ENCODE measurements at regions not wholly inside any gene's neighbourhood (a gene's known extent, or its start where the extent isn't known, plus 50 kb on each side); places are given as distances from the start of the nearest gene placed in this dataset.

GRCh38 chr3:193970773-193971206, 165.2 kb upstream of the HES1 start:
- DNase-seq = no peak

DNA sequence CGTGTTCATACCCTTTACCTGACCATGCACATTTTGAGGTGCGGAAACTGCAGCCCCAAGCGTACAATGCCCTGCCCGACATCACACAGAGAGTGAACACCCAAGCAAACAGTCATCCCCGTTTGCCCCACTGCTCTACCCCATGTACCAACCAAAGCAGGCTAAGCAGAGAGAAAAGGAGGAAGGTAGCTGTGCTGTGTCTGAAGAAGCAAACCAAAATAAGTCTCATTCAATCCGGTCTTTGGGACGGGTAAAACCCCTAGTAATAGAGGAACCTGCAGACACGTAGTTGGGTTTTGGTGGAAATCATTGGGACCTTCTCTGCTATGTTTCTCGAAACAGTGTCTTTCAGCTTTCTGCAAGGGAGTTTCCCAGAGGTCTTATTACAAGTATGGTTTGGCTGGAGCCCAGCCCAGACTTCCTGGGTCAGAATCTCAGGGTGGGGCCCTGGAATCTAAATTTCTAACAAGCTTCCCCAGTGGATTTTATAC, 164.6 kb upstream of the HES1 start:
- DNase-seq = no peak

GRCh38 chr3:193971966-193972365, 164.0 kb upstream of the HES1 start:
- DNase-seq = no peak

GRCh38 chr3:193972832-193973231, 163.1 kb upstream of the HES1 start:
- no peak for DNase-seq

GRCh38 chr3:193974191-193974652, 161.7 kb upstream of the HES1 start:
- no peak for DNase-seq

DNA sequence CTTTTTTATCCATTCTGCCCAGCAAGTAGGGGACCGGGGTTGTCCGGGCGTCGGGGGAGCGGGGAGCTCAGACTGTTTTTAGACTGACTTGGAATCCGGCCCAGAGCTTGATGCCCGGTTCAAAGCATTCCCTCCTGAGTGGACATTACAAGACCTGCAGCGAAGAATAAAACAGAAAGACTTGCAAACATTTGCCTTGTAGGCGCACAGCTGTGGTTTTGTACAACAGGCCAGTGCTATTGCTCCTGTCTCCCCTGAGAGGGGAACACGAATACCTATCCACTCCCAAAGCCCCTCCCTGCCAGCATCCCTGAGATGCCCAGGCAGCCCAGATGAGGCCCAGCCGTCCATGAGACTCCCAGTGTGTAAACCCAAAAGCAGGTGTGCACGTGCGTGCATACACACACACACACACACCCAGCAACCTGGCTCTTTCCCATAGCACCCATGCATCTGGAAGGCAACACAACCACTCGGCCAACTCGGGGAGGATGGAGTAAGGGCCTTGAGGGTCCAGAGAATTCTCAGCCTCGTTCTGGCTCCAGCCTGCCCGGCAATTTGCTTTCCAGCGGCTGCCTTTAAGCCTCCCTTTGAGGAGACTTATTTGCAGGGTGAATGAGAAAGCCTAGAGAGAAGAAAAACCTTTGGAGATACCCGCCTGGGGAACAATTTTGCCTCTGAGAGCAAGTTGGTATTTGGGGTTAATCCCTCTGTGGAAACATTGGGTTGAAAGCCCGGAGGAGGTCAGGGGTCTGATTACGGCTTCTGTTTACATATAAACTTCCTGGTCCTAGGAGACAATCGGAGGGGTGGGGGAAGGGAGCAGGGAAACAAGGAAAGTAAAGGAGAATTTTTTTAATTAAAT, 161.0 kb upstream of the HES1 start:
- DNase-seq = no peak

GRCh38 chr3:193977622-193978021, 158.3 kb upstream of the HES1 start:
- no peak for DNase-seq

DNA sequence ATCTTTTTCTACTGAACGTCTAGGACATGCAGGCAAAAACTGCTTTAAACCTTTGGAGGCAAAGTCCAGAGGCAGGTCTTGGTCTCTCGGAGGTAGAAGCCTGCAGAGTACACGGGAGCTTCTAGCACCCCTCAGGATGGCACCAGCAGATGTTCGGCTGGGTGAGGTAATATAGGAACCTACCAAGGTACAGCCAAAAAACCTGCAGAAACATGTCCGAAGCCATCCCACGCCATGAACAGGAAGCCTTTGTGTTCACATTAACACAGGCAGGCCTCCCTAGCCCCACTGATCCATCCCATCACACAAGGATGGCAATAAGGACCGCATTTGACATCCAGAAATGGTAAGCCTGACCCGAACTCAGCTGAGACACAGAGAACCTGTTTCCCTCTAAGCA, 157.9 kb upstream of the HES1 start:
- no peak for DNase-seq

DNA sequence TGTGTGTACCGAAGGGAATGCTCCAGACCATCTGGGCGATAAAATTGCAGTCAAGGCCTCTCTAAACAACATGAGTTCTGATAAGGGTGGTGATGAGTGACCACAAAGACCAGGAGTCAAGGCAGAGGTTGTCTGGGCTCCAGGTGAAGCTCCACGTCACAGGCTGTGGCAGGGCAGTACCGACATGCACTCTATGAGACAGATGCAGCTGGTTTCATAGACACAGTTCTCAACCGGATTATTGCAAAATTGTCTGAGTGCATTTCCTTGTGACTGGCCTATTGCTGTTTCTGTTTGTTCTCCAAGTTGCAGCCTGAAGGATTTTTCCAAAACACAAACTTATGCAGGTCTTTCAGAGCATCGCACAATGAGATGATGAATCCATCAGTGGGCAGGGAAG, 157.5 kb upstream of the HES1 start:
- DNase-seq = no peak

- DNase-seq = no peak
These were observed 155.6 kb upstream of the HES1 start for GRCh38 chr3:193980326-193980725.

GRCh38 chr3:193980905-193981304, 155.0 kb upstream of the HES1 start:
- DNase-seq = no peak

DNA sequence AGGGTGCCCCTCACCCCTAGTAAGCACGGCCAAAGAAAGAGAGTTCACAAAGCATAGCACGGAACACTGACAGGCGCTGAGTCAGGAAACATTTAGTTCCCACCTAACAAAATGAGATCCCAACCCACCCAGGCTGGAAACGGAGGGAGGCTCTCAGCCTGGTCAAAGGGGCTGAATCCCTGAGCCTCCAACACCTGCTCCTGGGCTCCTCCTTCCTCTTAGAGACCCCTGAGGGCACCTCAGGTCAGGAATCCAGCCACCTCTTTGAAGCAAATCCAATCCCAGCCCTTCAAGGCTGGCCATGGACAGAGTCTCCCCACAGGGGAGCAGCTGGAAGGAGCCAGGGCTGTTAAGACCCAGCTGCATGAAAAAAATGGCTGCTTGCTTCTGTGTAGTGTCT, 154.4 kb upstream of the HES1 start:
- DNase-seq = no peak

DNA sequence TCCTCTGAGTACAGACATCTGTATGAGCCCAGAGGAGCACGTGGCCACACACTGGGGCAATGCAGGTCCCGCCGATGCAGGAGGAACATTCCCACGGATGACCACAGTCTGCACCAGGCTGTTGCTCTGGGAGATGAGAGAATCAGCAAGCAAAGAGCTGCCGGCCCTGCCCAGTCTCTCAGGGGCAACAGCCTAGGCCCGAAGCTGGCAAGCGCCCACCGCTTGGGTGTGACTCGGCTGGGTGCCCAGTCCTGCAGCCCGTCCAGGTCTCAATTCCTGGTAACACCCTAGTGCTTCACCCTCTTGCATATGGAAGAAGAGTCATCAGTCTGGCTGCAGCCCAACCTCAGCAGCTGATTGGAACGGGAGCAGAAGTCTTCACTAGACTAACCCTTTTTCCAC, 153.7 kb upstream of the HES1 start:
- no peak for DNase-seq

DNA sequence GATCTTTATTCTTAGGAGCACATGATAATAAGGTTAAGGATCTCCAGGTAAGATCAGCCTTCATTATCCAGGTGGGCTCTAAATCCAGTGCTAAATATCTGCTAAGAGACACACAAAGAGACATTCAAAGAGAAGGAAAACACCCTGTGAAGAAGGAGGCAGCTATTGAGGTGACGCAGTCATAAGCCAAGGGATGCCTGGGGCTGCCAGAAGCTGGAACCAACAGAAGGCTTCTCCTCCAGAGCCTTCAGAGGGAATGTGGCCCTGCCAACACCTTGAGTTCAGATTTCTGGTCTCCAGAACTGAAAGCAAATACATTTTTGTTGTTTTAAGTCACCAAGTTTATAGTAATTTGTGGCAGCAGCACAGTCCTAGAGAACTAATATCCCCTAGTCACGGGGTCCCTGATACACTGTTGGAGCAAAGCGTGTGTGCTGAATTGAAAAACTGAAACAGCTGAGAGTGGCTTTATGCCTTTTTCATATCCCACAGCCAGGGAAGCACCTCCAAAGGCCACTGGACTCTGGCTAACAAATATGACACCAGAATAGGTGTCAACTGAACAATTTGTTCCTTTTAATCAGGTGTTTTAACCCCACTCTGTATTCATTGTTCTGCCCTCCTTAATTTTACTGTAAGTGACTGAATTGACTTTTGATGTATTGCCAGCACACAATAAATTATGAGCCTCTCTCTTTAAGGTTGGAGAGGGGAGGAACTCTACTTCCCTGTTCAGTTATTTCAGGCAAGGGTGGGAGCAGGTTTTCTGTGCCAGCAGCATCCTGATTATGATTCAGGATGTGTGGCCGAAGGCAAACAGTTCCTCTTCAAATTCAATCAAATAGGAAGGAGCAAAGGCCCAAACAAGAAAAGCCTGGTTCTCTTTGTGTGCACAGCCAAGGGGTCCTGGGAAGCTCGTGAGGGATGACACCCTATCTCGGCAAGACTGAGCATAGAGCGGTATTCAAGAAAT, 151.8 kb upstream of the HES1 start:
- DNase-seq = no peak

- no peak for DNase-seq
These were observed 151.1 kb upstream of the HES1 start for GRCh38 chr3:193984876-193985275.

GRCh38 chr3:193987186-193987585, 148.8 kb upstream of the HES1 start:
- no peak for DNase-seq

DNA sequence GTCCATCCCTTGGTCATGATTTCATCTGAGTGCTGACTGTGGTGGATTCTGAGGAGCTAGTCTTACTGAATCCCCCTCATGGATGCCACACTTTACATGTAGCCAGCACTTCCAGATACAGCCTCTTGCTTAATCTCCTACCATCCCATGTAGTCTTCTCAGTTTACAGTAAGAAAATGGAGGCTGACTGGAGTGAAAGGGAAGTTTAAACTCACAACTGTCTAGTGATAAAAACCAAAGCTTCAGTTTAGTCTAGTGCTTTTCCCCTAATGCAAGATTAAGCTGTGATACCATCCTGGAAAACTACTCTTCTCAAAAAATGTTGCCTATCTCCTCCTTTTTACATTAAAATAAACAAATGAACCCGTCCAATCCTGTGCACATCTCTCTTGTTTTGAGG, 146.8 kb upstream of the HES1 start:
- DNase-seq = no peak

DNA sequence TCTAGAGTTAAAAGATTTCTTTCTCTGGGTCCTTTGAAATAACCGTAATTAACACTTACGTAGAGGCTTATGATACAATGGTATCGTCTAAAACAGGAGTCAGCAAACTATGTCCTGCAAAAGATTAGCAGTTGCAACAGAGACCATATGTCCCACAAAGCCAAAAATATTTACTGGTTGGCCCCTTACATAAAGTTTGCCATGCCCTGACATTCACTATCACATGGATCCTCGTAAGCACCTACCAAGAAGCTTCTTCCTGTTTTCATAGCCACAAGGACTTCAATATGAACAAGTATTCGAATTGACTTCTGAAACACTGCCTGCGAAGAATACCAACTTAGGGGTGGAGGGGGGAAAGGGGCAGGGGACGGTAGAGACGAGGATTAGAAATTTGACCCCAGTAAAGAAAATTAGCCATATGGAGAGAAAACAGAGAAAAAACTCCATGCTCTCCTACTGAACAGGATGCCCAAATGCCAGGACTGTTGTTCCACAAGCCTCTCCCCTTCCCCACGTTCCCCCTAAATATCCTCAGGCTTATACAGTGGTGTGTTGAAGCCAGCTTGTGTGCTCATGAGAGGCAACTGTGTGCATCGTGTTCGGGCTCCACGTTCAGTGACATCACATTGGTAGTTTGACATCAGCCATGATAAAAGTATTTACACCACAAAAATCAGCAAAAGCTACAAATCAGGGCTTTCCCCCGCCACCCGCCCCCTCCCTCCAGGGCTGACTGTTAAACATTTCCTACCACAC, 144.1 kb upstream of the HES1 start:
- no peak for DNase-seq

- no peak for DNase-seq
These were observed 143.4 kb upstream of the HES1 start for GRCh38 chr3:193992425-193993037.

GRCh38 chr3:193996221-193996620, 139.7 kb upstream of the HES1 start:
- DNase-seq = no peak

DNA sequence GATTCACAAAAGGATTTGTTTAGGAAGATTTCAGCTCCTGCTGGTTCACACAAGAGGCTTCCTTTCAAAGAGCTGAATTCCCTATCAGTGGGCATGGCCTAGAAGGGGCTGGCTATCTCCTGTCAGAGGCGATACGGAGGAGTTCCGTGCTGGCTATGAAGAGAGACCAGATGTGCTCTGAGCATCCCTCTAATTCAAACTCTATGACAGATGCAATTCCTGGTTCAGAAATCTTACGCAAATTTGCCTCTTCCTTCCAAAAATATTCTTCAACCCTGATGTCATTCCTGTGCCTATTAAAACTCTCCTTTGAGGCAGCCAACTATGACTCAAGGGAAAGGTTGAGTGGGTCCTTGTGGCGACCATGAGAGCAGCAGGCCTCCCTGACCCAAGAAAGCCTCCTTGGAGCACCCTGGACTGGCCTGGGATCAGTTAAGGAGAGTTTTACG, 139.3 kb upstream of the HES1 start:
- no peak for DNase-seq

All from effector CD8-positive, alpha-beta T cell (primary cell).